HepG2 (cell line): ENCODE measurements at regions not wholly inside any gene's neighbourhood (a gene's known extent, or its start where the extent isn't known, plus 50 kb on each side); places are given as distances from the start of the nearest gene placed in this dataset.
A peak's percentile ranks its signal among the peaks of the same experiment; 100 is the strongest.

Experiments used
- ATAC-seq: fragments of 200-7000 bp; cut with Tn5 transposase; 3 replicates; pipeline ENCODE4 v1.9.1; 2020; ENCODE audit warnings: mild to moderate bottlenecking, moderate library complexity
- BruUV-seq: library from RNA; stranded (reverse); fragments of 400-500 nt; replicated peaks from 2 replicates; lab custom pipeline; 2021; lab: Mats Ljungman, UMichigan
- CTCF ChIA-PET: fragments of 300-600 bp; formaldehyde crosslinking; extraction: SDS; loops from one replicate; lab custom pipeline; 2021; ENCODE audit warnings: low total read pairs, inconsistent platforms, low intra/inter-chr PET ratio; lab: Yijun Ruan, JAX
- POLR2A ChIA-PET: fragments of 350-600 bp; sonication (Branson Sonifier 250); formaldehyde crosslinking; loops from one replicate; lab custom pipeline; 2020; ENCODE audit warnings: antibody characterized with exemption, inconsistent platforms; lab: Yijun Ruan, JAX
- DNase-seq: peaks from one replicate; pipeline ENCODE4 v3.0.0-alpha.2; 2015; ENCODE audit warnings: low spot score
- FAIRE-seq: peaks from 3 replicates; lab custom pipeline; 2011; peaks lifted over from hg19 to GRCh38; lab: Jason Lieb, UNC
- H2AFZ ChIP-seq: one replicate; pipeline ENCODE4 v1.6.1; 2011; ENCODE audit warnings: low read length, inconsistent platforms
- H3K27ac ChIP-seq: fragments of 300-600 bp; 3 replicates; pipeline ENCODE4 v1.8.0; 2011; ENCODE audit warnings: mixed run types, mild to moderate bottlenecking, mixed read lengths, low read length, inconsistent platforms; ENCODE audit not compliant: insufficient read depth; ENCODE audit errors: extremely low read length
- H3K27me3 ChIP-seq, 2 experiments: fragments of 200-600 bp in 1 of 2; 2 replicates in 1 of 2; 3 replicates in 1 of 2; pipeline versions ENCODE4 v1.6.0 to v1.8.0; 2011; ENCODE audit warnings: low read length in 2 of 2, mild to moderate bottlenecking in 2 of 2, moderate library complexity in 2 of 2, inconsistent platforms in 1 of 2; ENCODE audit not compliant: insufficient read depth in 2 of 2, control insufficient read depth in 1 of 2
- H3K36me3 ChIP-seq, 2 experiments: fragments of 200-600 bp in 1 of 2; replicated peaks in 1 of 2; 2 replicates in 1 of 2; 3 replicates in 1 of 2; pipeline versions ENCODE4 v1.5.1 to v1.8.0; 2011; ENCODE audit warnings: low read length in 2 of 2, inconsistent platforms in 1 of 2; ENCODE audit not compliant: insufficient read depth in 2 of 2, control insufficient read depth in 1 of 2
- H3K4me1 ChIP-seq: 2 replicates; pipeline ENCODE4 v1.5.1; 2012; ENCODE audit warnings: low read length, inconsistent platforms; ENCODE audit not compliant: insufficient read depth
- H3K4me2 ChIP-seq: 2 replicates; pipeline ENCODE4 v1.6.0; 2011; ENCODE audit warnings: low read depth, low read length, inconsistent platforms
- H3K4me3 ChIP-seq, 3 experiments: fragments of 200-600 bp in 1 of 3; sonication (generic), shearing (Covaris generic) in 1 of 3; replicated peaks in 1 of 3; 2 replicates each; pipeline ENCODE4 v1.5.1; 2011 to 2016; ENCODE audit warnings: low read length in 3 of 3, inconsistent platforms in 2 of 3, low read depth in 2 of 3, mild to moderate bottlenecking in 2 of 3, control low read depth in 1 of 3, mixed read lengths in 1 of 3; ENCODE audit not compliant: insufficient read depth in 1 of 3
- H3K79me2 ChIP-seq: one replicate; pipeline ENCODE4 v1.6.1; 2011; ENCODE audit warnings: low read length, inconsistent platforms; ENCODE audit not compliant: insufficient read depth
- H3K9ac ChIP-seq: 2 replicates; pipeline ENCODE4 v1.6.0; 2011; ENCODE audit warnings: mild to moderate bottlenecking, low read depth, low read length, inconsistent platforms; ENCODE audit not compliant: insufficient read depth
- H3K9me3 ChIP-seq: 2 replicates; pipeline ENCODE4 v1.5.1; 2012; ENCODE audit warnings: mild to moderate bottlenecking, low read length
- H4K20me1 ChIP-seq: 2 replicates; pipeline ENCODE4 v1.6.0; 2011; ENCODE audit warnings: inconsistent platforms, mild to moderate bottlenecking, low read length, moderate library complexity; ENCODE audit not compliant: insufficient read depth
- FOXJ3 ChIP-seq: sonication (generic); formaldehyde crosslinking; IDR thresholded peaks from 2 replicates; pipeline ENCODE4 v1.4.0; 2020; ENCODE audit warnings: missing genetic modification reagents, mild to moderate bottlenecking, borderline replicate concordance
- KMT2A ChIP-seq: sonication (generic); formaldehyde crosslinking; IDR thresholded peaks from 2 replicates; pipeline ENCODE4 v1.4.0; 2020; ENCODE audit warnings: missing genetic modification reagents
- MAFK ChIP-seq, 2 experiments: IDR thresholded peaks in 1 of 2; conservative IDR thresholded peaks in 1 of 2; 2 replicates each; pipeline ENCODE4 v1.6.1; 2011; ENCODE audit warnings: improper control_type of control experiment in 2 of 2, low read length in 2 of 2
- MED13 ChIP-seq: sonication (generic); formaldehyde crosslinking; IDR thresholded peaks from 2 replicates; pipeline ENCODE4 v1.5.0; 2020; ENCODE audit warnings: missing genetic modification reagents
- NR0B2 ChIP-seq: sonication (generic); formaldehyde crosslinking; IDR thresholded peaks from 2 replicates; pipeline ENCODE4 v1.4.0; 2020; ENCODE audit warnings: mild to moderate bottlenecking, missing genetic modification reagents
- SPEN ChIP-seq: sonication (generic); formaldehyde crosslinking; IDR thresholded peaks from 2 replicates; pipeline ENCODE4 v1.5.1; 2020; ENCODE audit warnings: low read depth, mild to moderate bottlenecking, missing genetic modification reagents
- ZIK1 ChIP-seq: sonication (generic); formaldehyde crosslinking; IDR thresholded peaks from 2 replicates; pipeline ENCODE4 v1.5.0; 2020; ENCODE audit warnings: mild to moderate bottlenecking, low read depth, missing genetic modification reagents, borderline replicate concordance
- ZNF674 ChIP-seq: sonication (generic); formaldehyde crosslinking; IDR thresholded peaks from 2 replicates; pipeline ENCODE4 v1.5.0; 2020; ENCODE audit warnings: low read depth, mild to moderate bottlenecking, missing genetic modification reagents
- WGBS: methylation state at CpG from one replicate; pipeline ENCODE4 v1.1.6; 2017; ENCODE audit warnings: low lambda C conversion rate; 5-methylcytosine and 5-hydroxymethylcytosine counted together
- in situ Hi-C: cut with HindIII; loops from 2 replicates; pipeline ENCODE4 v1.10.0; 2017; ENCODE audit warnings: low pct_unique_long_range_greater_than_20kb; ENCODE audit not compliant: extremely low pct_ligation_motif_present
- intact Hi-C: fragments of 100-400 bp; cut with micrococcal nuclease; formaldehyde crosslinking; loops from one replicate; pipeline ENCODE4 v1.10.0; 2022; ENCODE audit not compliant: unreplicated experiment
- TF ChIP-seq, protein P1 (sequence below): sonication (generic); formaldehyde crosslinking; IDR thresholded peaks from 2 replicates; pipeline ENCODE4 v1.8.0; 2022; ENCODE audit warnings: mild to moderate bottlenecking, missing genetic modification reagents; ENCODE audit not compliant: insufficient replicate concordance
- TF ChIP-seq, protein P2 (sequence below): sonication (generic); formaldehyde crosslinking; IDR thresholded peaks from 2 replicates; pipeline ENCODE4 v1.9.0; 2021; ENCODE audit warnings: missing genetic modification reagents, mild to moderate bottlenecking, borderline replicate concordance
- TF ChIP-seq, protein P3 (sequence below): sonication (generic); formaldehyde crosslinking; IDR thresholded peaks from 2 replicates; pipeline ENCODE4 v1.4.0; 2020; ENCODE audit warnings: missing genetic modification reagents

GRCh38 chr7:96579119-96579518, 130.5 kb downstream of the SEM1 start (continued):
- TF ChIP-seq, protein P1, sequence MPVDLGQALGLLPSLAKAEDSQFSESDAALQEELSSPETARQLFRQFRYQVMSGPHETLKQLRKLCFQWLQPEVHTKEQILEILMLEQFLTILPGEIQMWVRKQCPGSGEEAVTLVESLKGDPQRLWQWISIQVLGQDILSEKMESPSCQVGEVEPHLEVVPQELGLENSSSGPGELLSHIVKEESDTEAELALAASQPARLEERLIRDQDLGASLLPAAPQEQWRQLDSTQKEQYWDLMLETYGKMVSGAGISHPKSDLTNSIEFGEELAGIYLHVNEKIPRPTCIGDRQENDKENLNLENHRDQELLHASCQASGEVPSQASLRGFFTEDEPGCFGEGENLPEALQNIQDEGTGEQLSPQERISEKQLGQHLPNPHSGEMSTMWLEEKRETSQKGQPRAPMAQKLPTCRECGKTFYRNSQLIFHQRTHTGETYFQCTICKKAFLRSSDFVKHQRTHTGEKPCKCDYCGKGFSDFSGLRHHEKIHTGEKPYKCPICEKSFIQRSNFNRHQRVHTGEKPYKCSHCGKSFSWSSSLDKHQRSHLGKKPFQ (CRISPR knock-in tag): no peak

GRCh38 chr7:96578606-96579005, 131.0 kb downstream of the SEM1 start:
- intact Hi-C loops: no loop called here
- no TSS peak for BruUV-seq

DNA sequence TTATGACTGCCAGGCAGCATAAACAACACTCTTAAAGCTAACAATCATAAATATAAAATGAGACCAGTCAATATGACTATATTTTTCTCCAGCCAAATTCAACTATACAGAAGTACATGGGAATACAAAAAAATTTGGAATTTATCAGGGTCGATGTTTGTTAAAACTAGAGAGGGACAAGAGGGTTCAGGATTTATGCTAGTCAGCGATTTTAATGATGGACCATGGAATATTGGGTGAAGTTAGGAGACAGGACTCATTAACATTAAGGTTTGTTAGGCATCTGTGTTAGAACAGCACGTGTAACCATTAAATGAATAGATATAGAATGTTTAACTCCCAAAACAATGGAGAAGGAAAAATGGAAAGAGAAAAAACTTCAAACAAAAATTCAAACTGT, 146.2 kb downstream of the SEM1 start:
- ChIA-PET POLR2A (no interaction called here), CTCF (no interaction called here)
- no peak overlapping the region for H3K4me2 ChIP-seq
- 16% methylated on average over 3 of the region's 3 CpGs for WGBS
- no peaks in the 10 kb centered on the region for H3K36me3 ChIP-seq
- H3K4me1 ChIP-seq: no peaks in the 10 kb centered on the region
- intact Hi-C loops: no loop called here
- H3K9ac ChIP-seq: no peak overlapping the region
- DNase-seq: no peak
- no peaks in the 10 kb centered on the region for H3K27me3 ChIP-seq
- BruUV-seq: no TSS peak
- no peak for ATAC-seq
- no peak overlapping the region for H2AFZ ChIP-seq
- no peaks in the 10 kb centered on the region for H3K79me2 ChIP-seq
- in situ Hi-C loops: no loop called here
- no peaks in the 10 kb centered on the region for H3K9me3 ChIP-seq
- no peak overlapping the region for H3K4me3 ChIP-seq
- H3K27ac ChIP-seq: no peak overlapping the region
- H4K20me1 ChIP-seq: no peaks in the 10 kb centered on the region
- FAIRE-seq: no peak
- TF ChIP-seq, protein P2, sequence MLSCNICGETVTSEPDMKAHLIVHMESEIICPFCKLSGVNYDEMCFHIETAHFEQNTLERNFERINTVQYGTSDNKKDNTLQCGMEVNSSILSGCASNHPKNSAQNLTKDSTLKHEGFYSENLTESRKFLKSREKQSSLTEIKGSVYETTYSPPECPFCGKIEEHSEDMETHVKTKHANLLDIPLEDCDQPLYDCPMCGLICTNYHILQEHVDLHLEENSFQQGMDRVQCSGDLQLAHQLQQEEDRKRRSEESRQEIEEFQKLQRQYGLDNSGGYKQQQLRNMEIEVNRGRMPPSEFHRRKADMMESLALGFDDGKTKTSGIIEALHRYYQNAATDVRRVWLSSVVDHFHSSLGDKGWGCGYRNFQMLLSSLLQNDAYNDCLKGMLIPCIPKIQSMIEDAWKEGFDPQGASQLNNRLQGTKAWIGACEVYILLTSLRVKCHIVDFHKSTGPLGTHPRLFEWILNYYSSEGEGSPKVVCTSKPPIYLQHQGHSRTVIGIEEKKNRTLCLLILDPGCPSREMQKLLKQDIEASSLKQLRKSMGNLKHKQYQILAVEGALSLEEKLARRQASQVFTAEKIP (CRISPR knock-in tag): no peak
- no peak for TF ChIP-seq FOXJ3 (CRISPR knock-in tag)
- TF ChIP-seq, protein P3, sequence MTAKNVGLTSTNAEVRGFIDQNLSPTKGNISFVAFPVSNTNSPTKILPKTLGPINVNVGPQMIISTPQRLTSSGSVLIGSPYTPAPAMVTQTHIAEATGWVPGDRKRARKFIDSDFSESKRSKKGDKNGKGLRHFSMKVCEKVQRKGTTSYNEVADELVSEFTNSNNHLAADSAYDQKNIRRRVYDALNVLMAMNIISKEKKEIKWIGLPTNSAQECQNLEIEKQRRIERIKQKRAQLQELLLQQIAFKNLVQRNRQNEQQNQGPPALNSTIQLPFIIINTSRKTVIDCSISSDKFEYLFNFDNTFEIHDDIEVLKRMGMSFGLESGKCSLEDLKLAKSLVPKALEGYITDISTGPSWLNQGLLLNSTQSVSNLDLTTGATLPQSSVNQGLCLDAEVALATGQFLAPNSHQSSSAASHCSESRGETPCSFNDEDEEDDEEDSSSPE (CRISPR knock-in tag): no peak
- TF ChIP-seq MED13 (CRISPR knock-in tag): no peak
- TF ChIP-seq SPEN: no peak
- TF ChIP-seq MAFK (conservative IDR thresholded peaks at IDR 0.05 in 1 of 2, IDR thresholded peaks at IDR 0.05 in 1 of 2; ENCODE audit: low read length in 2 of 2): peak; percentile 73 to 78

More at GRCh38 chr7:96578606-96579005, 131.0 kb downstream of the SEM1 start:
- no peak overlapping the region for H3K4me2 ChIP-seq
- H4K20me1 ChIP-seq: no peaks in the 10 kb centered on the region
- ChIA-PET POLR2A (no interaction called here), CTCF (no interaction called here)
- no peak for TF ChIP-seq NR0B2 (CRISPR knock-in tag)
- no peak for TF ChIP-seq ZNF674 (CRISPR knock-in tag)
- no peak for TF ChIP-seq ZIK1 (CRISPR knock-in tag)
- no peak for TF ChIP-seq KMT2A
- in situ Hi-C loops: no loop called here
- H2AFZ ChIP-seq: no peak overlapping the region
- no peaks in the 10 kb centered on the region for H3K9me3 ChIP-seq
- FAIRE-seq (no peak), ATAC-seq (no peak), DNase-seq (no peak)
- no peak overlapping the region for H3K9ac ChIP-seq
- no peak overlapping the region for H3K4me3 ChIP-seq
- H3K4me1 ChIP-seq: no peaks in the 10 kb centered on the region
- no peaks in the 10 kb centered on the region for H3K36me3 ChIP-seq
- no peaks in the 10 kb centered on the region for H3K79me2 ChIP-seq
- no peak overlapping the region for H3K27ac ChIP-seq
- H3K27me3 ChIP-seq: no peaks in the 10 kb centered on the region
